H9 (cell line): ENCODE measurements at regions not wholly inside any gene's neighbourhood (a gene's known extent, or its start where the extent isn't known, plus 50 kb on each side); places are given as distances from the start of the nearest gene placed in this dataset.
"Not testable (repeated sequence)": the region's sequence is repeated elsewhere in the genome, so short reads cannot be mapped to it uniquely, and the experiment has no call there.

Experiments used
- DNase-seq: peaks from one replicate; pipeline ENCODE4 v3.0.0-alpha.2; 2017
- H2AFZ ChIP-seq: one replicate; pipeline ENCODE4 v1.6.1; 2013; ENCODE audit warnings: mild to moderate bottlenecking, low read length, control low read depth, moderate library complexity
- H2AK5ac ChIP-seq: 2 replicates; pipeline ENCODE4 v1.6.1; 2013; ENCODE audit warnings: low read length, control low read depth, mixed read lengths; ENCODE audit not compliant: insufficient read length
- H2BK120ac ChIP-seq: one replicate; pipeline ENCODE4 v1.6.1; 2013; ENCODE audit warnings: low read depth, mild to moderate bottlenecking, low read length, control low read depth, inconsistent platforms; ENCODE audit not compliant: poor library complexity, severe bottlenecking
- H2BK12ac ChIP-seq: 2 replicates; pipeline ENCODE4 v1.6.1; 2013; ENCODE audit warnings: low read length, control low read depth, mixed read lengths, low read depth; ENCODE audit not compliant: insufficient read length
- H2BK15ac ChIP-seq: 2 replicates; pipeline ENCODE4 v1.6.1; 2013; ENCODE audit warnings: low read depth, low read length, control low read depth
- H2BK20ac ChIP-seq: one replicate; pipeline ENCODE4 v1.6.1; 2013; ENCODE audit warnings: low read depth, mild to moderate bottlenecking, low read length, control low read depth, inconsistent platforms; ENCODE audit not compliant: poor library complexity, severe bottlenecking
- H2BK5ac ChIP-seq: 2 replicates; pipeline ENCODE4 v1.6.1; 2013; ENCODE audit warnings: low read length, control low read depth, mixed read lengths; ENCODE audit not compliant: insufficient read length
- H3K14ac ChIP-seq: 2 replicates; pipeline ENCODE4 v1.6.1; 2013; ENCODE audit warnings: low read length, control low read depth; ENCODE audit not compliant: insufficient read depth
- H3K18ac ChIP-seq: 2 replicates; pipeline ENCODE4 v1.6.1; 2013; ENCODE audit warnings: low read depth, mild to moderate bottlenecking, mixed read lengths, low read length, control low read depth; ENCODE audit not compliant: insufficient read length
- H3K23ac ChIP-seq: 2 replicates; pipeline ENCODE4 v1.6.1; 2013; ENCODE audit warnings: low read length, control low read depth, mixed read lengths, low read depth; ENCODE audit not compliant: insufficient read length
- H3K23me2 ChIP-seq: 2 replicates; pipeline ENCODE4 v1.6.1; 2013; ENCODE audit warnings: low read depth, mild to moderate bottlenecking, mixed read lengths, low read length, control low read depth; ENCODE audit not compliant: insufficient read length, poor library complexity, severe bottlenecking
- H3K27ac ChIP-seq: 2 replicates; pipeline ENCODE4 v1.5.1; 2013; ENCODE audit warnings: low read length, control low read depth, mixed read lengths, low read depth; ENCODE audit not compliant: insufficient read length
- H3K27me3 ChIP-seq: 2 replicates; pipeline ENCODE4 v1.6.1; 2013; ENCODE audit warnings: low read length, control low read depth, inconsistent platforms; ENCODE audit not compliant: insufficient read depth
- H3K4ac ChIP-seq: 2 replicates; pipeline ENCODE4 v1.6.1; 2013; ENCODE audit warnings: low read depth, mild to moderate bottlenecking, control low read depth, inconsistent platforms, low read length, moderate library complexity
- H3K4me1 ChIP-seq: 2 replicates; pipeline ENCODE4 v1.6.1; 2013; ENCODE audit warnings: low read length, control low read depth, inconsistent platforms; ENCODE audit not compliant: insufficient read depth
- H3K4me2 ChIP-seq: 2 replicates; pipeline ENCODE4 v1.6.1; 2013; ENCODE audit warnings: low read length, control low read depth, mixed read lengths; ENCODE audit not compliant: insufficient read length, insufficient read depth
- H3K56ac ChIP-seq: 2 replicates; pipeline ENCODE4 v1.6.1; 2013; ENCODE audit warnings: low read depth, mild to moderate bottlenecking, mixed read lengths, low read length, control low read depth; ENCODE audit not compliant: insufficient read length
- H3K79me1 ChIP-seq: 2 replicates; pipeline ENCODE4 v1.6.1; 2013; ENCODE audit warnings: low read depth, mild to moderate bottlenecking, moderate library complexity, low read length, control low read depth, inconsistent platforms; ENCODE audit not compliant: insufficient read depth, poor library complexity, severe bottlenecking
- H3K79me2 ChIP-seq: 2 replicates; pipeline ENCODE4 v1.6.1; 2013; ENCODE audit warnings: low read length, control low read depth, inconsistent platforms; ENCODE audit not compliant: insufficient read depth
- H3K9ac ChIP-seq: 2 replicates; pipeline ENCODE4 v1.6.1; 2013; ENCODE audit warnings: low read length, control low read depth, mixed read lengths; ENCODE audit not compliant: insufficient read length; ENCODE audit errors: extremely low read depth
- H3K9me3 ChIP-seq: one replicate; pipeline ENCODE4 v1.6.1; 2013; ENCODE audit warnings: low read depth, low read length, inconsistent platforms; ENCODE audit not compliant: control insufficient read depth
- H3T11ph ChIP-seq: one replicate; pipeline ENCODE4 v1.6.1; 2013; ENCODE audit warnings: mild to moderate bottlenecking, low read length, control low read depth, inconsistent platforms
- H4K20me1 ChIP-seq: one replicate; pipeline ENCODE4 v1.6.1; 2013; ENCODE audit not compliant: control insufficient read depth, insufficient read length, insufficient read depth
- H4K5ac ChIP-seq: 2 replicates; pipeline ENCODE4 v1.6.1; 2013; ENCODE audit warnings: low read depth, mild to moderate bottlenecking, mixed read lengths, low read length, control low read depth; ENCODE audit not compliant: insufficient read length
- H4K8ac ChIP-seq: replicated peaks from 2 replicates; pipeline ENCODE4 v1.6.1; 2013; ENCODE audit warnings: low read length, control low read depth, mixed read lengths, low read depth; ENCODE audit not compliant: insufficient read length
- H4K91ac ChIP-seq: 2 replicates; pipeline ENCODE4 v1.6.1; 2013; ENCODE audit warnings: low read depth, mild to moderate bottlenecking, moderate library complexity, mixed read lengths, low read length, control low read depth; ENCODE audit not compliant: insufficient read length
- H3K27ac Mint-ChIP-seq, 3 experiments: 2 replicates in 2 of 3; 3 replicates in 1 of 3; pipeline ENCODE4 v1.8.0; 2020 to 2021; ENCODE audit warnings: mixed read lengths in 3 of 3, mild to moderate bottlenecking in 1 of 3, moderate library complexity in 1 of 3
- H3K27me3 Mint-ChIP-seq: 2 replicates; pipeline ENCODE4 v1.8.0; 2021; ENCODE audit warnings: low read depth, mild to moderate bottlenecking, moderate library complexity, mixed read lengths
- H3K36me3 Mint-ChIP-seq, 3 experiments: 2 replicates in 2 of 3; 3 replicates in 1 of 3; pipeline ENCODE4 v1.8.0; 2020 to 2021; ENCODE audit warnings: low read depth in 3 of 3, mixed read lengths in 3 of 3; ENCODE audit not compliant: insufficient read depth in 1 of 3
- H3K4me1 Mint-ChIP-seq, 2 experiments: 2 replicates each; pipeline ENCODE4 v1.8.0; 2020; ENCODE audit warnings: mixed read lengths in 2 of 2
- H3K4me3 Mint-ChIP-seq, 2 experiments: 2 replicates in 1 of 2; 3 replicates in 1 of 2; pipeline ENCODE4 v1.8.0; 2020 to 2021; ENCODE audit warnings: mild to moderate bottlenecking in 2 of 2, mixed read lengths in 2 of 2, moderate library complexity in 1 of 2
- H3K9me3 Mint-ChIP-seq, 2 experiments: 2 replicates in 1 of 2; 3 replicates in 1 of 2; pipeline ENCODE4 v1.8.0; 2020; ENCODE audit warnings: mild to moderate bottlenecking in 2 of 2, mixed read lengths in 2 of 2, moderate library complexity in 1 of 2
- WGBS: extraction: QIAGEN DNeasy Blood & Tissue Kit; methylation state at CpG from one replicate; pipeline ENCODE4 v1.1.7; 2013; ENCODE audit warnings: missing lambda C conversion rate, low lambda C conversion rate, mixed read lengths; ENCODE audit not compliant: insufficient read length; ENCODE audit errors: extremely low coverage; 5-methylcytosine and 5-hydroxymethylcytosine counted together

GRCh38 chr7:142560770-142561169 lies 188.5 kb upstream of the PRSS1 start:
- not testable (repeated sequence) for H3K4me2 ChIP-seq, H3K9me3 Mint-ChIP-seq, H3K4me1 ChIP-seq, H3K4ac ChIP-seq, H3K4me3 Mint-ChIP-seq, H3K4me1 Mint-ChIP-seq, H3K27me3 Mint-ChIP-seq, H3K56ac ChIP-seq, DNase-seq, H3K27me3 ChIP-seq, H3K79me2 ChIP-seq, H4K5ac ChIP-seq, H3K27ac Mint-ChIP-seq, H3K36me3 Mint-ChIP-seq, H4K20me1 ChIP-seq, H3K23me2 ChIP-seq, H4K91ac ChIP-seq, H2BK20ac ChIP-seq, H3K79me1 ChIP-seq, H3K14ac ChIP-seq, H2BK5ac ChIP-seq, H2AFZ ChIP-seq, H2BK12ac ChIP-seq, H3K9ac ChIP-seq, H2AK5ac ChIP-seq, H2BK15ac ChIP-seq, H3K9me3 ChIP-seq, H3K27ac ChIP-seq, H3K18ac ChIP-seq, H4K8ac ChIP-seq, H3T11ph ChIP-seq, H2BK120ac ChIP-seq, H3K23ac ChIP-seq
- no CpG with 5 or more reads among the region's 6 CpGs for WGBS
